Astrocyte (in vitro differentiated cells and primary cell): ENCODE measurements at regions not wholly inside any gene's neighbourhood (a gene's known extent, or its start where the extent isn't known, plus 50 kb on each side); places are given as distances from the start of the nearest gene placed in this dataset.

Experiments used
- EZH2 ChIP-seq: IDR thresholded peaks from 2 replicates; pipeline ENCODE4 v1.6.1; 2012; ENCODE audit warnings: mild to moderate bottlenecking, low read length, inconsistent platforms; ENCODE audit not compliant: insufficient read depth
- TF ChIP-seq, protein P1 (sequence below): IDR thresholded peaks from 2 replicates; pipeline ENCODE4 v1.5.1; 2011; ENCODE audit warnings: low read depth, mild to moderate bottlenecking, inconsistent platforms, low read length, moderate library complexity; ENCODE audit not compliant: insufficient read depth

DNA sequence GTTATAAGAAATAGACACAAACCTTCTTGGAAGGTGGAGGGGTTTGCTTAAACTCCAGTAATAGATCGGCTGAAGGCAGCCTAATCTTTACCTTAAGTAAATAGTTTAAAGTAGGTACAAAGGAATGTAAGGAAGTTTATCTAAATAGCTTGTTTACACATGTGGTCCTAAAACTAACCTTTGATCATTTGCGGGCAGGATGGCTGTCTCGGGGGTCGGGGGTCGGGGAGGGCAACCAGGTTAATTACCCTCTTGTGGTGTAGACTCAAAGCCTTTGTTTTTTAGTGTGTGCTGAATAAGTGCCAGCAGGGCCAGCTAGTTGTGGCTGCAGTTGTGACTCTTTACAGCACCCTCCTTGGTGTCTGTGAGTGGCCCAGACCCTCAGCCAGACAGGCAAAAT lies 256.9 kb upstream of the SESN3 start:
- TF ChIP-seq, protein P1, sequence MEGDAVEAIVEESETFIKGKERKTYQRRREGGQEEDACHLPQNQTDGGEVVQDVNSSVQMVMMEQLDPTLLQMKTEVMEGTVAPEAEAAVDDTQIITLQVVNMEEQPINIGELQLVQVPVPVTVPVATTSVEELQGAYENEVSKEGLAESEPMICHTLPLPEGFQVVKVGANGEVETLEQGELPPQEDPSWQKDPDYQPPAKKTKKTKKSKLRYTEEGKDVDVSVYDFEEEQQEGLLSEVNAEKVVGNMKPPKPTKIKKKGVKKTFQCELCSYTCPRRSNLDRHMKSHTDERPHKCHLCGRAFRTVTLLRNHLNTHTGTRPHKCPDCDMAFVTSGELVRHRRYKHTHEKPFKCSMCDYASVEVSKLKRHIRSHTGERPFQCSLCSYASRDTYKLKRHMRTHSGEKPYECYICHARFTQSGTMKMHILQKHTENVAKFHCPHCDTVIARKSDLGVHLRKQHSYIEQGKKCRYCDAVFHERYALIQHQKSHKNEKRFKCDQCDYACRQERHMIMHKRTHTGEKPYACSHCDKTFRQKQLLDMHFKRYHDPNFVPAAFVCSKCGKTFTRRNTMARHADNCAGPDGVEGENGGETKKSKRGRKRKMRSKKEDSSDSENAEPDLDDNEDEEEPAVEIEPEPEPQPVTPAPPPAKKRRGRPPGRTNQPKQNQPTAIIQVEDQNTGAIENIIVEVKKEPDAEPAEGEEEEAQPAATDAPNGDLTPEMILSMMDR: no peak
- no peak for TF ChIP-seq EZH2
